ENCODE measurements at regions not wholly inside any gene's neighbourhood (a gene's known extent, or its start where the extent isn't known, plus 50 kb on each side); places are given as distances from the start of the nearest gene placed in this dataset.

DNA sequence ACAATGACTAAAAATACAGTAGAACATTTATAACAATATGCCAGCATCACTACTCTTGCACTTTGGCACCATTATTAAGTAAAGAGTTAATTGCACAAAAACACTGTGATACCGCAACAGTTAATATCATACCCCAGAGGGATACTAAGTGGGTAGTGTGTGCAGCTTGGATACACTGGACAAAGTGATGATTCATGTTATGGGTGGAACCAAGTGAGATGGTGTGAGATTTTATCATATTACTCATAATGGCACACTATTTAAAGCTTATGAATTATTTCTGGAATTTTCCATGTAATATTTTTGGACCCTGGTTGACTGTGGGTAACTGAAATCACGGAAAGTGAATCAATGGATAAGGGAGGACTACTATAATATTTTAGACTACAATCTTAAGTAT lies 265.3 kb downstream of the PCDH18 start:
- no peaks in the 10 kb centered on the region for H3K4me1 ChIP-seq (ENCODE audit: control insufficient read depth, insufficient read depth, low read length)
- H3K36me3 ChIP-seq (ENCODE audit: control insufficient read depth in 2 of 2, insufficient read depth in 2 of 2, low read length in 2 of 2): no peaks in the 10 kb centered on the region
- H3K9ac ChIP-seq (ENCODE audit: low read length in 2 of 2): no peak overlapping the region
- no peak overlapping the region for H3K4me3 ChIP-seq (ENCODE audit: low read length in 2 of 2)
- no peak overlapping the region for H3K27ac ChIP-seq (ENCODE audit: low read length)
- H3K9me3 ChIP-seq (ENCODE audit: control insufficient read depth in 2 of 2, low read length in 2 of 2): peaks cover 0 to 2% of the 10 kb centered on the region in 2 donors
- H3K27me3 ChIP-seq (ENCODE audit: control insufficient read depth in 1 of 2, insufficient read depth in 2 of 2, low read length in 2 of 2): no peaks in the 10 kb centered on the region

GRCh38 chr4:137266511-137266910 lies 265.8 kb downstream of the PCDH18 start:
- Histone ChIP-seq H3K9ac (ENCODE audit: low read length in 2 of 2) (no peak overlapping the region), H3K9me3 (ENCODE audit: control insufficient read depth in 2 of 2, low read length in 2 of 2) (peaks cover 0 to 2% of the 10 kb centered on the region in 2 donors), H3K27me3 (ENCODE audit: control insufficient read depth in 1 of 2, insufficient read depth in 2 of 2, low read length in 2 of 2) (no peaks in the 10 kb centered on the region), H3K36me3 (ENCODE audit: control insufficient read depth in 2 of 2, insufficient read depth in 2 of 2, low read length in 2 of 2) (no peaks in the 10 kb centered on the region), H3K4me3 (ENCODE audit: low read length in 2 of 2) (no peak overlapping the region), H3K4me1 (ENCODE audit: control insufficient read depth, insufficient read depth, low read length) (no peaks in the 10 kb centered on the region), H3K27ac (ENCODE audit: low read length) (no peak overlapping the region)

- Histone ChIP-seq H3K9me3 (ENCODE audit: control insufficient read depth in 2 of 2, low read length in 2 of 2) (no peaks in the 10 kb centered on the region), H3K27ac (ENCODE audit: low read length) (no peak overlapping the region), H3K9ac (ENCODE audit: low read length in 2 of 2) (no peak overlapping the region), H3K27me3 (ENCODE audit: control insufficient read depth in 1 of 2, insufficient read depth in 2 of 2, low read length in 2 of 2) (no peaks in the 10 kb centered on the region), H3K4me3 (ENCODE audit: low read length in 2 of 2) (no peak overlapping the region), H3K36me3 (ENCODE audit: control insufficient read depth in 2 of 2, insufficient read depth in 2 of 2, low read length in 2 of 2) (no peaks in the 10 kb centered on the region), H3K4me1 (ENCODE audit: control insufficient read depth, insufficient read depth, low read length) (no peaks in the 10 kb centered on the region)
Measured at GRCh38 chr4:137263206-137263605, 269.1 kb downstream of the PCDH18 start.

- no peak overlapping the region for H3K4me3 ChIP-seq (ENCODE audit: low read length in 2 of 2)
- H3K4me1 ChIP-seq (ENCODE audit: control insufficient read depth, insufficient read depth, low read length): no peaks in the 10 kb centered on the region
- no peaks in the 10 kb centered on the region for H3K36me3 ChIP-seq (ENCODE audit: control insufficient read depth in 2 of 2, insufficient read depth in 2 of 2, low read length in 2 of 2)
- H3K27ac ChIP-seq (ENCODE audit: low read length): no peak overlapping the region
- H3K27me3 ChIP-seq (ENCODE audit: control insufficient read depth in 1 of 2, insufficient read depth in 2 of 2, low read length in 2 of 2): no peaks in the 10 kb centered on the region
- no peak overlapping the region for H3K9ac ChIP-seq (ENCODE audit: low read length in 2 of 2)
- no peaks in the 10 kb centered on the region for H3K9me3 ChIP-seq (ENCODE audit: control insufficient read depth in 2 of 2, low read length in 2 of 2)
Measured at GRCh38 chr4:137253949-137254348, 278.3 kb downstream of the PCDH18 start.

- Histone ChIP-seq H3K27ac (ENCODE audit: low read length) (no peak overlapping the region), H3K9me3 (ENCODE audit: control insufficient read depth in 2 of 2, low read length in 2 of 2) (no peaks in the 10 kb centered on the region), H3K27me3 (ENCODE audit: control insufficient read depth in 1 of 2, insufficient read depth in 2 of 2, low read length in 2 of 2) (no peaks in the 10 kb centered on the region), H3K36me3 (ENCODE audit: control insufficient read depth in 2 of 2, insufficient read depth in 2 of 2, low read length in 2 of 2) (no peaks in the 10 kb centered on the region), H3K4me3 (ENCODE audit: low read length in 2 of 2) (no peak overlapping the region), H3K4me1 (ENCODE audit: control insufficient read depth, insufficient read depth, low read length) (no peaks in the 10 kb centered on the region), H3K9ac (ENCODE audit: low read length in 2 of 2) (no peak overlapping the region)
Measured at GRCh38 chr4:137249112-137249511, 283.2 kb downstream of the PCDH18 start.

- Histone ChIP-seq H3K27ac (ENCODE audit: low read length) (no peak overlapping the region), H3K36me3 (ENCODE audit: control insufficient read depth in 2 of 2, insufficient read depth in 2 of 2, low read length in 2 of 2) (no peaks in the 10 kb centered on the region), H3K9me3 (ENCODE audit: control insufficient read depth in 2 of 2, low read length in 2 of 2) (no peaks in the 10 kb centered on the region), H3K4me1 (ENCODE audit: control insufficient read depth, insufficient read depth, low read length) (no peaks in the 10 kb centered on the region), H3K4me3 (ENCODE audit: low read length in 2 of 2) (no peak overlapping the region), H3K27me3 (ENCODE audit: control insufficient read depth in 1 of 2, insufficient read depth in 2 of 2, low read length in 2 of 2) (no peaks in the 10 kb centered on the region), H3K9ac (ENCODE audit: low read length in 2 of 2) (no peak overlapping the region)
Measured at GRCh38 chr4:137238456-137239162, 293.7 kb downstream of the PCDH18 start.

GRCh38 chr4:137226900-137227299 lies 305.4 kb downstream of the PCDH18 start:
- Histone ChIP-seq H3K9ac (ENCODE audit: low read length in 2 of 2) (no peak overlapping the region), H3K27ac (ENCODE audit: low read length) (no peak overlapping the region), H3K9me3 (ENCODE audit: control insufficient read depth in 2 of 2, low read length in 2 of 2) (no peaks in the 10 kb centered on the region), H3K36me3 (ENCODE audit: control insufficient read depth in 2 of 2, insufficient read depth in 2 of 2, low read length in 2 of 2) (no peaks in the 10 kb centered on the region), H3K4me3 (ENCODE audit: low read length in 2 of 2) (no peak overlapping the region), H3K4me1 (ENCODE audit: control insufficient read depth, insufficient read depth, low read length) (no peaks in the 10 kb centered on the region), H3K27me3 (ENCODE audit: control insufficient read depth in 1 of 2, insufficient read depth in 2 of 2, low read length in 2 of 2) (no peaks in the 10 kb centered on the region)

DNA sequence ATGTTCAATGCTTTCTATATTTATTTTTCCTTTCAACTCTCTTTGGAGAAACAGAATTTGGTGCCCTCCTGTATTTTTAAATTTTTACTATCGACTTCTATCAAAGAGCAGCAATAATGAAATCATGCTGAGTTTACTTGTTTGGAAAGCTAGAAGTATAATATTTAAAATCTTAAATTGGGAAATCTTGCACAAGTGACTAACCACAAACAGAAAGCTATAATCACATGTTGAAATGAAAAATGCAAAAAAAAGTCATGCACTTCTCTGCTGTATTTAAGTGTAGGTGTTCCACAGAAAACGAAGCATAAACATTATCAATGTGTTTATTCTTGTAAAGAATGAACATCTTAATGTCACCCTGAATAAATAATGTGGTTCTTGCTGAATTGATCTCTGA lies 306.1 kb downstream of the PCDH18 start:
- no peak overlapping the region for H3K4me3 ChIP-seq (ENCODE audit: low read length in 2 of 2)
- H3K4me1 ChIP-seq (ENCODE audit: control insufficient read depth, insufficient read depth, low read length): no peaks in the 10 kb centered on the region
- no peaks in the 10 kb centered on the region for H3K27me3 ChIP-seq (ENCODE audit: control insufficient read depth in 1 of 2, insufficient read depth in 2 of 2, low read length in 2 of 2)
- H3K36me3 ChIP-seq (ENCODE audit: control insufficient read depth in 2 of 2, insufficient read depth in 2 of 2, low read length in 2 of 2): no peaks in the 10 kb centered on the region
- H3K9me3 ChIP-seq (ENCODE audit: control insufficient read depth in 2 of 2, low read length in 2 of 2): no peaks in the 10 kb centered on the region
- no peak overlapping the region for H3K9ac ChIP-seq (ENCODE audit: low read length in 2 of 2)
- no peak overlapping the region for H3K27ac ChIP-seq (ENCODE audit: low read length)

DNA sequence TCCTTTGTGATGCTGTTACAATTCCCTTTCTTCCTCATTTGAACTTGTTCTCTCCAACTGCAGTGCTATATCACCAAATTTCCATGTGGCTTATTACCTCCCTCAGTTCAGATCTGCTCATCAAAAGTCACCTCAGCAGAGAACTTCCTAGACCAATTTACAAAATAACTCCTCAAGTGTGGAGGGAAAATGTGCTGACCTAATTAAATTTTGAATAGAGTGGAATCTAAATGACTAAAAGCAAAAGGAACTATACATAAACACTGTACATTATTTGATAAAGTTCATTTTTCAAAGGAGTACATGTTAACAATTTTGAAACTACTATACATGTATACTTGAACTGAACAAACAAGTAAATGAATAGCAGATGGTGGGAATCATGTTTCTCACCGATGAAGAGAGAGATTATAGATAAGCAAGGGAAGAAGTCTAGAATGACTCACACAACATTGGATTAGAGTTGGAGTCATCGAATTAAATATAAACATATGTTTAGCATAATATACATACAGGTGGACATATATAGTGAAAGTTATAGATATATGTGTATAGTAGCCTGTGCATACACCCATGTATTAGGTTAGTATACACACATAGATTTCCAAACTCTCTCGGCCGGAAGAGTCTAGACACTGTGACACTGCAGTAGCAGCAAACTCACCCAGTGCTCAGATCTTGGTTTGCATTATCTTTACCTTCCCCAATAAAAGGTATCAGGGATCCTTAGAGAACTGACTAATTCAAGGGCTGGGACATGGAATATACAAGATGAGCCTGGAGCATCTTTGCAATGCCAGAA lies 318.7 kb downstream of the PCDH18 start:
- Histone ChIP-seq H3K9me3 (ENCODE audit: control insufficient read depth in 2 of 2, low read length in 2 of 2) (no peaks in the 10 kb centered on the region), H3K36me3 (ENCODE audit: control insufficient read depth in 2 of 2, insufficient read depth in 2 of 2, low read length in 2 of 2) (no peaks in the 10 kb centered on the region), H3K27me3 (ENCODE audit: control insufficient read depth in 1 of 2, insufficient read depth in 2 of 2, low read length in 2 of 2) (no peaks in the 10 kb centered on the region), H3K4me3 (ENCODE audit: low read length in 2 of 2) (no peak overlapping the region), H3K27ac (ENCODE audit: low read length) (no peak overlapping the region), H3K4me1 (ENCODE audit: control insufficient read depth, insufficient read depth, low read length) (no peaks in the 10 kb centered on the region), H3K9ac (ENCODE audit: low read length in 2 of 2) (no peak overlapping the region)

DNA sequence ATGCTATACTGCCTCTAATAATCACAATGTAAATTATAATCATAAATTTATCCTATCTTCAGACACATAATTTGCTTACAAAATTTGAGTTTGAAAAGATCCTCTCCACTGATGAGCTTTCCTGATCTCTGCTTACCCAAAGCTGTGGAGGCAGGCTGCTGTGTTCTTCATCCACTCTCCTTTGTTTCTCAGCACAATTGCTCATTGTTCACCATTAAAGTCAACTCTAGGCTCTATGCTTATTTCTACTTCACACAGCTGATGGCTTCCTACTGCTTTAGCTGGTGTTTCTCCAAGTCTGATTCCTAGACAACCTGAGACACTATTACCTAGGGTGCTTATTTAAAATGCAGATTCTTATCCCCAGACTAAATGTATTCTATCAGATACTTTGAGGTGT lies 319.7 kb downstream of the PCDH18 start:
- no peaks in the 10 kb centered on the region for H3K27me3 ChIP-seq (ENCODE audit: control insufficient read depth in 1 of 2, insufficient read depth in 2 of 2, low read length in 2 of 2)
- H3K36me3 ChIP-seq (ENCODE audit: control insufficient read depth in 2 of 2, insufficient read depth in 2 of 2, low read length in 2 of 2): no peaks in the 10 kb centered on the region
- no peaks in the 10 kb centered on the region for H3K9me3 ChIP-seq (ENCODE audit: control insufficient read depth in 2 of 2, low read length in 2 of 2)
- no peaks in the 10 kb centered on the region for H3K4me1 ChIP-seq (ENCODE audit: control insufficient read depth, insufficient read depth, low read length)
- no peak overlapping the region for H3K4me3 ChIP-seq (ENCODE audit: low read length in 2 of 2)
- no peak overlapping the region for H3K27ac ChIP-seq (ENCODE audit: low read length)
- H3K9ac ChIP-seq (ENCODE audit: low read length in 2 of 2): no peak overlapping the region

GRCh38 chr4:137209240-137209639 lies 323.1 kb downstream of the PCDH18 start:
- Histone ChIP-seq H3K9me3 (ENCODE audit: control insufficient read depth in 2 of 2, low read length in 2 of 2) (no peaks in the 10 kb centered on the region), H3K4me3 (ENCODE audit: low read length in 2 of 2) (no peak overlapping the region), H3K27me3 (ENCODE audit: control insufficient read depth in 1 of 2, insufficient read depth in 2 of 2, low read length in 2 of 2) (no peaks in the 10 kb centered on the region), H3K4me1 (ENCODE audit: control insufficient read depth, insufficient read depth, low read length) (no peaks in the 10 kb centered on the region), H3K36me3 (ENCODE audit: control insufficient read depth in 2 of 2, insufficient read depth in 2 of 2, low read length in 2 of 2) (no peaks in the 10 kb centered on the region), H3K9ac (ENCODE audit: low read length in 2 of 2) (no peak overlapping the region), H3K27ac (ENCODE audit: low read length) (no peak overlapping the region)

Measured in stomach smooth muscle (tissue), 2 donors.